HEK293T (cell line): ENCODE measurements at regions not wholly inside any gene's neighbourhood (a gene's known extent, or its start where the extent isn't known, plus 50 kb on each side); places are given as distances from the start of the nearest gene placed in this dataset.
"Not testable (repeated sequence)": the region's sequence is repeated elsewhere in the genome, so short reads cannot be mapped to it uniquely, and the experiment has no call there.

Source experiments
- BHLHE40 ChIP-seq: fragments of 450-650 bp; IDR thresholded peaks from 2 replicates; pipeline ENCODE4 v1.6.1; 2016; ENCODE audit warnings: mild to moderate bottlenecking, moderate library complexity, borderline replicate concordance
- HDGF ChIP-seq: fragments of 450-650 bp; IDR thresholded peaks from 2 replicates; pipeline ENCODE4 v1.6.1; 2017; ENCODE audit warnings: antibody characterized with exemption, borderline replicate concordance
- L3MBTL2 ChIP-seq: fragments of 450-650 bp; conservative IDR thresholded peaks from 2 replicates; pipeline ENCODE4 v1.6.1; 2016; ENCODE audit warnings: mild to moderate bottlenecking
- NFRKB ChIP-seq: fragments of 450-650 bp; IDR thresholded peaks from 2 replicates; pipeline ENCODE4 v1.6.1; 2016; ENCODE audit warnings: mild to moderate bottlenecking, moderate library complexity
- PKNOX1 ChIP-seq: fragments of 450-650 bp; IDR thresholded peaks from 2 replicates; pipeline ENCODE4 v1.6.1; 2016
- TARDBP ChIP-seq: fragments of 450-650 bp; IDR thresholded peaks from 2 replicates; pipeline ENCODE4 v1.6.1; 2016

- TF ChIP-seq PKNOX1, TARDBP, NFRKB, HDGF, BHLHE40, L3MBTL2: not testable (repeated sequence)
These were observed 167.4 kb upstream of the RIMBP3B start for GRCh38 chr22:21215973-21216731.
